KMS-11 (cell line): ENCODE measurements at regions not wholly inside any gene's neighbourhood (a gene's known extent, or its start where the extent isn't known, plus 50 kb on each side); places are given as distances from the start of the nearest gene placed in this dataset.

ENCODE experiments used
- H2AFZ ChIP-seq: fragments of 200-600 bp; sonication (generic); 2 replicates; pipeline ENCODE4 v1.6.1; 2016; ENCODE audit warnings: antibody characterized with exemption, mixed run types, low read depth
- H3K27ac ChIP-seq: fragments of 200-600 bp; sonication (generic); 2 replicates; pipeline ENCODE4 v1.6.1; 2016; ENCODE audit warnings: mild to moderate bottlenecking, mixed run types
- H3K27me3 ChIP-seq: fragments of 200-600 bp; sonication (generic); 2 replicates; pipeline ENCODE4 v1.6.1; 2017; ENCODE audit warnings: mild to moderate bottlenecking, low read depth, mixed run types, moderate library complexity; ENCODE audit not compliant: insufficient read depth
- H3K36me3 ChIP-seq: fragments of 200-600 bp; sonication (generic); 2 replicates; pipeline ENCODE4 v1.6.1; 2017; ENCODE audit warnings: mild to moderate bottlenecking, mixed run types; ENCODE audit not compliant: insufficient read depth
- H3K4me1 ChIP-seq: fragments of 200-600 bp; sonication (generic); 2 replicates; pipeline ENCODE4 v1.6.1; 2016; ENCODE audit warnings: mild to moderate bottlenecking, low read depth, mixed run types; ENCODE audit not compliant: poor library complexity, severe bottlenecking
- H3K4me2 ChIP-seq: fragments of 200-600 bp; sonication (generic); 2 replicates; pipeline ENCODE4 v1.7.0; 2016; ENCODE audit warnings: mild to moderate bottlenecking, mixed run types
- H3K4me3 ChIP-seq: fragments of 200-600 bp; sonication (generic); IDR thresholded peaks from 2 replicates; pipeline ENCODE4 v1.6.1; 2017; ENCODE audit warnings: low read depth, low read length, mixed read lengths; ENCODE audit not compliant: insufficient read depth
- H3K79me2 ChIP-seq: fragments of 200-600 bp; sonication (generic); 2 replicates; pipeline ENCODE4 v1.6.1; 2016; ENCODE audit warnings: low read depth, mixed run types; ENCODE audit not compliant: insufficient read depth
- H3K9ac ChIP-seq: fragments of 200-600 bp; sonication (generic); 2 replicates; pipeline ENCODE4 v1.6.1; 2016; ENCODE audit warnings: mild to moderate bottlenecking, mixed run types
- H4K20me1 ChIP-seq: fragments of 200-600 bp; sonication (generic); 2 replicates; pipeline ENCODE4 v1.6.1; 2016; ENCODE audit warnings: mild to moderate bottlenecking, mixed run types; ENCODE audit not compliant: insufficient read depth
- CTCF ChIP-seq: fragments of 200-600 bp; sonication (generic); conservative IDR thresholded peaks from 2 replicates; pipeline ENCODE4 v1.6.1; 2017; ENCODE audit warnings: low read depth, mild to moderate bottlenecking, antibody characterized with exemption, low read length, moderate library complexity, mixed read lengths

GRCh38 chr3:189580190-189580589 is 51.0 kb upstream of the TP63 start:
- H3K4me1 ChIP-seq = peaks cover 8% of the 10 kb centered on the region
- no peak overlapping the region for H3K4me3 ChIP-seq
- H3K27me3 ChIP-seq = no peaks in the 10 kb centered on the region
- H3K9ac ChIP-seq = no peak overlapping the region
- no peaks in the 10 kb centered on the region for H4K20me1 ChIP-seq
- no peak overlapping the region for H3K4me2 ChIP-seq
- H2AFZ ChIP-seq = no peak overlapping the region
- no peak overlapping the region for H3K27ac ChIP-seq
- H3K36me3 ChIP-seq = no peaks in the 10 kb centered on the region
- no peaks in the 10 kb centered on the region for H3K79me2 ChIP-seq
- TF ChIP-seq CTCF = no peak
